Hematopoietic multipotent progenitor cell treated with erythropoietin and hydrocortisone succinate and interleukin-3 and kit ligand, for 8 days (in vitro differentiated cells): ENCODE measurements at regions not wholly inside any gene's neighbourhood (a gene's known extent, or its start where the extent isn't known, plus 50 kb on each side); places are given as distances from the start of the nearest gene placed in this dataset.
A peak's percentile ranks its signal among the peaks of the same experiment; 100 is the strongest.

ENCODE experiments used
- DNase-seq: peaks from one replicate; pipeline ENCODE4 v3.0.0-alpha.2; 2015

GRCh38 chr3:117322866-117323265 is 613.3 kb downstream of the TUSC7 start:
- DNase-seq: no peak

DNA sequence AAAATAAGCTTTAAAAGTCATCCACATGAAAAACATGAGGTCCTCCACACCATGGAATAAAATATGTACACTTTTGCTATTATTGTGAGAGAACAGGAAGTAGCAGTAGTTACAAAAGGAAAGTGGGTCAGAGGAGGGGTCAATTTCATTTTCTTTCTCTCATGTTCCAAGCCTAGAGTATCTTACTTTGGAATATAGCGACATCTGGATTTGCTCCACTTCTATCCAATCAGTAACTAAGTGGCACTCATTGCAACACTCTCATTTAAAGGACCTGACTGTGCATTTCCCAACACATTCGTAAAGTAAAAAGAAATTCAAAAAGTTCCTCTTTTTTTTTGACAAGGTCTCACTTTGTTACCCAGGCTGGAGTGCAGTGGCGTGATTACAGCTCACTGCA is 637.3 kb downstream of the TUSC7 start:
- no peak for DNase-seq

DNA sequence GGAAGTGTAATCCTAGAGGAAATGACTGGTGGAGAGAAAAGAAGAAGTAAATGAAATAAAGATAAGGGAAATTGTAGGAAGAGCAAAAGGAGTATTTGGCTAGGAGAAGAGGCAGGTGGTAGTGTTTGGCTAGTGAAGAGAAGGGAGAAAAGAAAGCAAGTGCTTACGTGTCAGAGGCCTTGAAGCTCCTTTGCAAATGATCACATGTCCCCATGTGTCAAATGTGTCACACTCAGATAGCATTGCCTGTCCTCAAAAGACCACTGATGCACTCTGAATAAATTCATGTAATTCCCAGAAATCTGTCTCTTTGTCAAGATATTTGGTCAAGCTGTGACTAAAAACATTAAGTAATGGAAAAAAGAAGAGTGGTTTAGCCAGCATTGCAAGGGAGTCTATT is 639.3 kb downstream of the TUSC7 start:
- DNase-seq: no peak

GRCh38 chr3:117349566-117349965 is 640.0 kb downstream of the TUSC7 start:
- DNase-seq: no peak

DNA sequence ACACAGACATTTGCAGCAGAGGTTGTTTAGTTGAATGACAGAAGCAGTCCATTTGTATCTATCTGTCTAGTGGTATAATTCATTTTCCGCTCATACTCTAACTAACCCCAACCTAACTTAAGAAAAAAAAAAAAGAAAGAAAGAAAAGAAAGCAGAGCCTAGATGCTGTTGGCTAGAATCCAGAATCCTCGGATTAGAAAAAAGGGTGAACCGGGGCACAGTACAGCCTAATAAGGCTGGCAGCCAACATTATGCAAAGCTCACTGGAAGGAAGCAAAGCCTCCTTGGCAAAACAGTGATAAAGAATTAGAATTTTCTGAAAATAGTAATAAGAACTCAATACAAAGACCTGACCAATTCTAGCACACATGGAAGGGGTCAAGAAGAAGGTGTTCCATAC is 640.8 kb downstream of the TUSC7 start:
- DNase-seq: no peak

GRCh38 chr3:117355566-117355965 is 646.0 kb downstream of the TUSC7 start:
- peak; percentile 3 for DNase-seq

GRCh38 chr3:117356091-117356705 is 646.6 kb downstream of the TUSC7 start:
- DNase-seq: no peak

DNA sequence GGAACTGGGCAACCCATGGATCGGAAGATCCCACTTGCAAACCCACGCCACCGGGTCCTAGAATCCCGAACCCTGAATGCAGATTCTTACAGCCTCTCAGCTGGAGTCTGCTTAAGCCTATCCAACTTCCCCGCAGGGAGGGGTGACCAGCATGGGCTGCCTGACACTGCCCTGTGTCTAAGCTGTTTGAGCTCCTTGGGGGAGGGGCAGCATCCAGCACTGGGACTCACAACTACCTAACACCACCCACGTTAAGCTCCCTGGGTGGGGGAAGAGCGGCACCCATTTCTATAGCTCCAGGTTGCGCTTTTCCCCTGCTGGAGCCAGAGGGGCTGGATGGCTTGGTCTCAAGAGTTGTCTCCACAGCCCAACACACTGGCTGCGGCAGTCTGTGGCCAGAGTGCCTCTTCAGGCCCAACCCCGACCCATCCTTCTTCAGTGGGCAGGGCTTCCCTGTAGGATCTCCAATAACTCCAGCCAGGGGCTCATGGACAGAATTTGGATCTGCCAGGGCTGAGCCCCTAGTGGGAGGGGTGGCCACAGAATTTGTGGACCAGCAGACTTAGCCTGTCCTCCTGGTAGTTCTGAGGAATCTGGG is 649.2 kb downstream of the TUSC7 start:
- DNase-seq: no peak

DNA sequence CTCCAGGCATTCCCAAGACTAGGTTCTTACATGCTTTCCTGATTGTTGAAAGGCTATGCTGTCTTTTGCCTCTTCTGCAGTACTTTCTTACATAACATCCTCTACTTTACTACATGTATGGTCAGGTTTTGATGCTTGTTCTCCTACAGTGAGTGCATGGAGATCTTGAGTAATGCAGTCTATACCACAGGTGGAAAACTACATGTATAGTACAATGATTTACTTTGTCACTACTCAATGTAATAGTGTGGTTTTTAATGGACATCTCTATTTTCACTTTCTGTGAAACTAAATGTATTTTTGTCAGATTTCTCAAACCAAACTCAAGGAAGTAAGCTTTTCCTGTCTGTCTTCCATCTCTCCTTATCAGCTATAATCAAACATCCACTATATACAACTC is 657.0 kb downstream of the TUSC7 start:
- no peak for DNase-seq

- no peak for DNase-seq
Observed at GRCh38 chr3:117367861-117368260, 658.3 kb downstream of the TUSC7 start.

- DNase-seq: no peak
Observed at GRCh38 chr3:117380631-117381030, 671.1 kb downstream of the TUSC7 start.

DNA sequence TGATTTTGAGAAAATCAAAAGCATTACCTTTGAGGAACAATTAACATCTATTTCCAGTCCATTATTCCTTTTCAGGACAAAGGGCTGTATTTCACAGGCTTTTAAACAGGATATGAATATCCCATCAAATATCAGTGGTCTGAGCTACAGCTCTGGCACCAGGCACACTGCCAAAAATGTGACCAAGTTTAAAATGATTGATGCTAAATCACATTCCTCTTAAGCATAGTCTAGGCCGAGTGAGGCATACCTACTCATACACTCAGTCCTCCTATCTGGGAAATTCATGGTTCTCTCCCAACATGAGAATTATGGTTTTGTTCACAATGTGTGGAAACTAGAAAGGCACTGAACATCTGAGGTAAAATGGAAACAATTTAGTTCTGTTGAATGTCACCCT is 683.5 kb downstream of the TUSC7 start:
- DNase-seq: no peak

DNA sequence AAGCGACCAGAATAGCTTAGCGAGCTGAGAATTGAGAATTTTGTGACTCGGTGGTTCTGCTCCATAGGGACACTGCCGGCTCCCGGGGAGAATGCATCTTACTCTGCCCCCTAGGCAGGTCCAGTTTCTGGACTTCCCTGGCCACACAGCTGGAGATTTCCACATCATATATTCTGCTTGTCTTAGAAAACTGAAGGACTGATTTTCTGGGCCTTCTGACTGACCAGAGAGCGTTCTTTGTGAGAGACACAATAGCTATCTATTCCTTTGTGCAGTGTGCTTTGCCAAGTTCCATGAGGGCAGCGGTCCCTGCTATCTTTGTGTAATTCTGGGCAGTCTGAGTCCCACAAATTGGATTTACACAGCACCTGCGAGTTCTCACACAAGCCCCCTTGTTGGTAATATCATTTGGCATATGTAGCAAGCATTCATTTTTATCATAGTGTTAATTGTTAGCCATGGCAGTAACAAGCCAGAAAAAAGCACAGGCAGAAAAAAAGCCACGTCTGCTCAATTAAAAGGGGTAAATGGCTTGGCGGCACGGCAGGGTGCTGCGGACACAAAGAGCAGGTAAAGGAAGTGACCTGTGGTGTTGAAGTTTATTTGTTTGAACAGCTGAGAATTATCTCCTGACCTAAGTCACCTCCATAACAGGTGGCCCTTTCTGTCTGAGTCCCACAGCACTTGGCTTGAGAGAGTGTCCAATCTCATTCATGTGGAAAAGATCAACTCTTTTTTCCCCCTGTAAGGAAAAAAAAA is 688.7 kb downstream of the TUSC7 start:
- DNase-seq: no peak

- DNase-seq: no peak
Observed at GRCh38 chr3:117399311-117400078, 689.9 kb downstream of the TUSC7 start.

- DNase-seq: no peak
Observed at GRCh38 chr3:117400303-117400702, 690.7 kb downstream of the TUSC7 start.

GRCh38 chr3:117404141-117404540 is 694.6 kb downstream of the TUSC7 start:
- no peak for DNase-seq

DNA sequence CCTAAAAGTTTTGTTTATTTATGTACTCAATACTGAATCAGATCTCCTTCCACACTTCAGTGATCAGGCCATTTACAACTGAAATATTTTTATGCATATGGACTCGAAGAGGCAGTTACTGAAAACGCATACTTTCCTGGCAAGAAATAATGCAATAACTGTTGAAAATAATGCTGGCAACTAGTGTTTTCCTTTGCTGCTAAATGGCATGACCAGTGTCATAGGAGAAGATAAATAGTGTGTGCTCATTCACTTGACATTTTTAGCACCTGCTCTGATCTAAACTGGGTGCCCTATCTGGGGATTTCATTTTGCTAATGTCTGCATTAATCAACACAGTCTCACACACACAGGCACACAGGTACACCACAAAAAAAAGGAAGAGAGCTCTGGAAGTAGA is 695.2 kb downstream of the TUSC7 start:
- no peak for DNase-seq

GRCh38 chr3:117405359-117405758 is 695.8 kb downstream of the TUSC7 start:
- no peak for DNase-seq

DNA sequence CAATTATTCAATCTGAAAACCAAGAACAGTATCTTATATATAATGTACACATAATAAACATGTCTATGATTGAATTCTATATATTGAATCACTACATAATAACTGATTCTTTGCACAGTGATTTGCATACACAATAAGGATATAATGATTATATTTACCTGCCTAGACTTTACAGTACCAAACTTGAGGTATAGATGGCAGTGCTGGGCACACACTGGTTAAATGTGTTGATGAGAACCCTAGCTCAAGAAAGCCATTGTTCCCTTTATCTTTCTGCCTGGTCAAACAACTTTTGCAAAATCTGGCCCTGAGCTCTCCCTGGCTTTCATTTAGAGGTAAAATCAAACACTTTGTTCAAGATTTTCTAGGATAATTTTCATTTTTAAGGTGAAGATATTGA is 697.7 kb downstream of the TUSC7 start:
- DNase-seq: no peak

DNA sequence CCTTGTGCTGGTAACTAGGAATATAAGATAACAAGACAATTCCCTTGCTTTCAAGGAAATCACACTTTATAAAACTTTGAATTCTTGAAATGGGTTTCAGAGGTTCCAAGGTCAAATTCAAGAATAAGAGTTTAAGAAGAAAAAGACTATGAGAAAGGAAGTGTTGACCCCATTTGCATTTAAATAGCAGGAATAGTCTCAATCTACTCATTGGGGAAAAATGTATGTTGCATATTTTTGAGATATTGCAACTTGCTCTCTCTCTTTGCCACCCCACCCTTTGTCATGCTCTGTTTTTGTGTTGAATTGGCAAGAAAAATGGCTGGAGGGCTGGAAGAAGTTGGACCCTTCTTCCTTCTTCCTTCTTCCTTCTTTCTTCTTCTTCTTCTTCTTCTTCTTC is 699.2 kb downstream of the TUSC7 start:
- DNase-seq: no peak

DNA sequence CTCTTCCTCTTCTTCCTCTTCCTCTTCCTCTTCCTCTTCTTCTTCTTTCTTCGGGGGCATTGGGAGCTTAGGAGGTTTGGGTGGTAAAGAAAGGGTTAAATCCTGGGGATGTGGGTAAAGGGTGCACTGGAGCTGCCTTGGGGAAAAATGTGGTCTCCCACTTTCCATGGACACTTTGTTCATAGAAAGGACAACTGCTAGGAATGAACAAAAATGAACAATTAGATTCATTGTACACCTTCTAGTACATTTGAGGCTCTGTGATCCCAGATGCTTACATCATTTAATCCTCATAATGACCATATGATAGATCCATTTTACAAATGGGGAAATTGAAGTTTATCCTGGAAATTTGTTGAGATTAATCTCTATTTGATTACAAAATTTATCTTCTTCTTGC is 699.7 kb downstream of the TUSC7 start:
- DNase-seq: no peak

GRCh38 chr3:117409701-117410459 is 700.3 kb downstream of the TUSC7 start:
- no peak for DNase-seq

GRCh38 chr3:117411971-117412370 is 702.4 kb downstream of the TUSC7 start:
- no peak for DNase-seq
